ENCODE measurements at regions not wholly inside any gene's neighbourhood (a gene's known extent, or its start where the extent isn't known, plus 50 kb on each side); places are given as distances from the start of the nearest gene placed in this dataset.

DNA sequence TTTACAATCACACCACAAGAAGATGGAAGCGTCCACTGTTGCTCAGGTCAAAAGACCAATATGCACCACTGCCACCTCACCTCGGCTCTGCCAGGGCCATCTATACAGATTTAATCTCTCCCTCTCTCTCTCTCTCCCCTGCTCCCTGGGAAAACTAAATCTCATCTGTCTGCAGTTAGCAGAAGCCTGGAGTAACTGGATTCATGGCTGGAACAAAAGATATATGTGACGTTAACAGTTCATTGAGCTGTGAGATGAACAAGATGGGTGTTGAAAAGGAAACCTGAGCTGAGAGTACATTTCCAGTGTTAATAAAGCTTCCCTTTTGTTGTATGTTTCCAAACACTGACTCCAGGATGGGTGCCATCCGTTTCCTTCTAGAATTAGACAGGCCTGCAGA lies 369.7 kb downstream of the CDK5RAP2 start:
- DNase-seq = peak; percentile 7

DNA sequence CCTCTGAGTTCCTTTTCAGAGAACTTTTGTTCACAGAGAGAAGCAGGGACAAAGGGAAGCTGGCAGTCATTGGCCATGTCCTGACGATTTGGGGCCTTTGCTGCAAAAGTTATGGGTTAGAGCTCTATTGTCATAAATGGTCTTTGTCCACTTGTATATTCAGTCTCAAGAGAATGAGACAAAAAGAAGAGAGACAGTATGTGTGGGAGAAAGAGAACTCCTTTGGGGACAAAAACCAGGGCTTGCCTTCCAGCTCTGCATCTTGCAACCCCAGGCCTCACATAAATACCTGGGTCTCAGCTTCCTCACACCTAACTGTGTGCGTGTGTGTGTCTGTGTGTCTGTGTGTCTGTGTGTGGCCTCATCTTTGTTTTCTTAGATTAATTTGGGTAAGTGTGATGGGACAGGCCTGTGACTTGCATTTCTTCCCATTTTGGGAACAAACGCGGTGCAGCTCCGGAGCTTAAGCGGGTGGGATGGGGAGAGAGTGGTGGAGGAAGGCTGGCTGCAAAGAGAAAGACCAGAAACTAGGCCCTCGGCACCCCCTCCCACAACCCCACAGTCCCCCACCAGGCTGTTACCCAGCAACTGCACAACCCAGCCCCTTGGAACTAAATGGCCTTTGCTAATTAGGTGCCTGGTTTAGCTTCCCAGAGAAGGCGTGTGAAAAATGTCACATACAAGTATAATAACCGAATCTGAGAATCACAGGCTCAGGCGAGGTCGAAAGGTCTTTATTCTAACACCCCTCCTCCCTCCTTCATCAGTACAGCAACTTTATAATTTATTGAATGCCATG lies 376.9 kb downstream of the CDK5RAP2 start:
- no peak for DNase-seq

GRCh38 chr9:120198027-120198426 lies 381.9 kb downstream of the CDK5RAP2 start:
- DNase-seq = no peak

- DNase-seq = peak; percentile 57
These were observed 382.4 kb downstream of the CDK5RAP2 start for GRCh38 chr9:120197605-120198004.

DNA sequence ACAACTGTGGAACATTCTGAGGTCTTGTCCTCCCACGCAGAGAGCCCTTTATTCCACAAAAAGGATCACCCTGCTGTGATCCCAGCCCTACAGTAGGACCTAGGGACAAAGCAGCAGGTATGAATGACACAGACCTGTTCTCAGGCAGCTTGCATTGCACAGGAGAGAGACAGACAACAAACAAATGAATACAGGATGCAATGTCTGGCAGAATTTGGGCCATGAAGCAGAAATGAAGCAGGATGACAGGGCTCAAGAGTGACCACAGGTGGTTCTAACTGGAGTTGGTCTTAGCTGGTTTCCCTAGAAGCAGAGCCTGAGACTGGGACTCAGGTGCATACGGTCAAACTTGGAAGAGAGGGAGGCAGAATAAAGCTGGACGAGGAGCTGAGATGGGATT lies 388.8 kb downstream of the CDK5RAP2 start:
- DNase-seq = no peak

GRCh38 chr9:120187758-120188157 lies 392.2 kb downstream of the CDK5RAP2 start:
- DNase-seq = no peak

DNA sequence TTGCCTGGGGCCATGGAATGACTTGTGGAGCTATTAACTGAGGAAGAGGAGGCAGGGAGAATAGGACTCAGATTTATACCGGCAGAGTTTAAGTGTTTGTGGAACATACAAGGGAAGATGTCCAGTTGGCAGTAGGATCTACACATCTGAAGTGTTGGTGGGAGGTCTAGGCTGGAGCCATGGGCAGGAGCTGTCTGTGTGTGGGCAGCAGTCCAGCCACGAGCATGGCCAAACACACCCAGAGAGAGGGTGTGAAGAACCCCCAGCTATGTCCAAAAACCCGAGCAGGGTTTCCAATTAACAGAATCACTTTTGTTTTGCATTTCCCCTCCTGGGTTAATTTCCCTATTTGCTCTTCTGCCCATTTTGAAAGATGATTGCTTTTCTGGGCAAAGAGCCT lies 393.7 kb downstream of the CDK5RAP2 start:
- DNase-seq = peak; percentile 14

DNA sequence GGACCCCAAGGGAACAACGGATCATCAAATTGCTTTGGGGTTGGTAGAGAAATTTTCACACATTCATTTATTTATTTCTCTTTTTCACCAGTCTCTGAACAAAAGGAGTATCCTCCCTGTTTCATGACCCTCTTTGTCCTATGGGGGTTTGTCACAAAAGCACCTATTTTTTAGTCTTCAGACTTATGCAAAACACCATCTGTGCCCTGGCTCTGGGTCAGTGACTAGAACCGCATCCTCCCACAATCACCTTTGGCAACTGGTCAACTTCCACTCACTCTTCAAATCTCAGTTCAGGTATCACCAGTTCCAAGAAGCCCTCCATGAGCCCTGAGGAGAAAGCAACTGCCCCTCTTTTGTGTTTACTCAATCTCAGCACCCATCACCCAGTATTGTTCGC lies 395.7 kb downstream of the CDK5RAP2 start:
- DNase-seq = no peak

DNA sequence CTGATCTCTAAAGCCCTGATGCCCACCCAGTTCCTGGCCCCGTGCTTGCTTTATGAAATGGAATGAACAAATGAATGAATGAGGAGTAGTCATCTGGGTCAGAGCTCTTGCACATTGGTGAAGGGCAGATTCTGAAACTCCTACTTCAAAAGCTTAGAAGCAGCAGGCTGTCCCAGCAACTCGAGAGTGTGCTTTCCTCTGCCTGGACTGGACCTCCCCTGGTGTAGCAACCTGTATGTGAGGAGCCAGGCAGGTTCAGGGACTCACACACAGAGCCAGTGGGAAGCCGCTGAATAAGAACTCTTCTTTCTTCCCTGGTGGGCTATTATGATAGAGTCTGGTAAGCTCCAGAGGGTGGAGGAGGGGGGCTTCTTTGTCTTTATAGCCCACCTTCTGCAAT lies 396.4 kb downstream of the CDK5RAP2 start:
- no peak for DNase-seq

GRCh38 chr9:120182011-120182410 lies 398.0 kb downstream of the CDK5RAP2 start:
- no peak for DNase-seq

GRCh38 chr9:120177121-120177520 lies 402.8 kb downstream of the CDK5RAP2 start:
- DNase-seq = no peak

DNA sequence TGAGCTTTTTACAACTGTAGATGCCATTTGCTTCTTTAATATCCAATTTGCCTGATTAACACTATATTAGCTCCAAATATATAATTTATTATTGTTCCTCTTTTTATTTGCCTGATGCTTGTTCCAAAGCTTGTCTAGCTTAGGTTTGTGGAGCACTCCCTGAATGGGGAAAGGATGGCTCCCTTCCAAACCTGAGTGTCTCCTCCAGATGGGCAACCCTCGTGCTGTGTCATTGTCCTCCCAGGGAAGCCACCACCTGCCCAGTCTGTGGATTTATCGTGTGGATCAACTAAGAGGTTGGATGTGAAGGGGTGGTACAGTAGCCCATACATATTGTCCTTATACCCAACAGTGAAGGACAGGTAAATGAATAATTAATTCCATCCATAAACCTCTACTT lies 404.9 kb downstream of the CDK5RAP2 start:
- DNase-seq = peak; percentile 60

GRCh38 chr9:120161776-120162175 lies 418.2 kb downstream of the CDK5RAP2 start:
- DNase-seq = no peak

DNA sequence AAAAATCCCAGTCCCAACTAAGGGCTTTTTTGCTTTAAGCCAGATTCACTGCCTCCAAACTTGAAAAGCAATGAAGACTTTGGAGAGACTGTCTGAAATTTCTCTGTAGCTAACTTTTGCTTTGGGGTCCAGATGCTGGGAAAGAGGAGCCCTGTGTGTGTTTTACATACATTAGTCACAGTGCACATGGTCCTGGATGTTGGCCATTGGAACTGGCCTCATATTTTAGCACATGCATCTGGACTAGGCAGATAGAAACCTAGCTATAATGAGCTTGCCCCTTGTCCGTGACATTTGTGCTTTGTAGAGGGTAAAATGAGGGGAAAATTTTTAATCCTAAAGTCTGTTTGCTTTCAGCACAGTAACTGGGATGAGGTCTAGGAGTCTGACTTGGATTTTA lies 421.7 kb downstream of the CDK5RAP2 start:
- DNase-seq = no peak

DNA sequence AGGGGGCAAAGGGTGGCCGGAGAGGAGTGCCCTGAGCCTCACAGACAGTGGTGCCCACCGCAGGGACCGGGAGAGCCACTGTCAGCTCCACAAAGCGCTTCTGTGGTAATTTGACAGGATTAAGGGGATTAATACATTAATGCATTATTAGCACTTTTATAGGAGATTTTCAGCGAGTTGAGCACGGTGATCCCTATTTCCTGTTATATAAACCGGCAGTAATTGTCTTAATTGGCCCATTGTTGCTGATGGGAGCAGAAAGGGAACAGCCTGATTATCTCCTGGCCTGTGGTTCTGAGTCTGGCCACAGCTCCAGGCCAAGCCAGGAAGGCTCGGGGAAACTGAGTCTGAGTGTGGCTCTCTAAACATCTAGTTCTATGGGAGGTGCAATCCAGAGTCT lies 423.6 kb downstream of the CDK5RAP2 start:
- DNase-seq = no peak

DNA sequence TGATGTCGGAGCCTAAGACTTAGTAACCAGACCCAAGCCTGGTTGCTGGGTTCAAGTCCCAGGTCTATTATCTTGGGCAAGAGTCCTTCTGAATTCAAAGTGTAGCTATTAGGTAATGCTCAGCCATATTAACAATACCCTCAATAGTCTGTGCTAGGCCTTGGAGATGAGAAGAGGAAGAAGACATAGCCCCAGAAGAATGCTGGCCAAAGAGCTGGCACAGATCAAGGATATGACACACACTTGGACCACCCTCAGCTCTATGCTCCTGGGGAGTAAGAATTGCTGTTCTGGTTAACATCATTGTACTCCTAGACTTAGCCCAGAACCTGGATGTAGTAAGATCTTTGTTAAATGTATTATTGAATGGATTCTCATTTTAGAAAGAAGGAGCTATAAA lies 426.7 kb downstream of the CDK5RAP2 start:
- DNase-seq = no peak

GRCh38 chr9:120152295-120152694 lies 427.7 kb downstream of the CDK5RAP2 start:
- DNase-seq = peak; percentile 98

DNA sequence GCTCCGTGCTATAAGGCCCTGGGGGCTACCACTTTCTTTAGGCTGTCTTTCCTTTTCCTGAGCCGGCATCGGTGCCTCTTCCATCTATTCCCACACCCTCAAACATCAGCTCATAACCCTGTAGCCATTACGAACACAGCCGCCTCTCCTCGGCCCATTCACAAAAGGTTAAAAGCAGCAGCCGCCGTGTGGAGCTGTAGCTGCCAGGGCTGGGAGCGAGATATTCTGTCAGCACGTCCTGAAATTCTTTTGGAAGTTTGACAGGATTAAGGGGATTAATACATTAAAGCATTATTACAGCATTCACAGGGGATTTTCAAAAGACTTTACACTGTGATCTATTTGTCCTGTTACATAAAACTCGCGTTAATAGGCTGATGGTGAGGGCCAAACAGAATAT lies 428.2 kb downstream of the CDK5RAP2 start:
- peak; percentile 63 for DNase-seq

DNA sequence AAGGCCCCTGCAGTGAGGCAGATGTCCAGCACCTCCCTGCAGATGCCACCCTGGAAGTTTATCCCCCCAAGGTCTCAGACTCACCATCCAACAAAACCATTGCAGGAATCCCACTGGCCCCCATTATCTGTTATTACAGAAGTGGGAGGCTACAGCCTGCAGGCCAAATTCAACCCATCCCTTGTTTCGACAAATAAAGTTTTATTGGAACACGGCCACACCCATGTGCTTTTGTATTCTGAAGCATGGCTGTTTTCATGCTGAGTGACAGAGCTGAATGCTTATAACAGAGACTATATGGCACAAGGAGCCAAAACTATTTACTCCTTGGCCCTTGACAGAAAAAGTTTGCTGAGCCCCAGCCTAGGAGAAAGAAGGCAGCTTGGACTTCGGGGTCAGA lies 428.8 kb downstream of the CDK5RAP2 start:
- no peak for DNase-seq

DNA sequence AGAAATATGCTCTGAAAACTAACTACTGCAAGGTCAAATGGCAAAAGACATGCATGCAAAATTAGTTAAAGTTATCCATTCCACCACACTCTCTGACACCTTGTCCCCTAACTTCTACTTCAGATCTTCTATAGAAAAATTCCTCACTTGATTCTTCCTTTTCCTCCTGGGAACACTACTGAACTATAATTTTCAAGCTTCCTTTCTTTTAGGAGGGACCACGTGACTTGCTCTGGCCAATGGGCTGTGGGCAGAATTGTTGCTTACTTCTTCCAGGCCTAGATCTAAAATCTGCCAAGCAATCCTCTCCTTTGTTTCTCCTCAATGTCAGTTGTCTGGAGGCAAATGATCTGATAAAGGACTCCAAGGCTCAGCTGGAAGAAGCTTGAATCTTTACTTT lies 441.0 kb downstream of the CDK5RAP2 start:
- DNase-seq = no peak

DNA sequence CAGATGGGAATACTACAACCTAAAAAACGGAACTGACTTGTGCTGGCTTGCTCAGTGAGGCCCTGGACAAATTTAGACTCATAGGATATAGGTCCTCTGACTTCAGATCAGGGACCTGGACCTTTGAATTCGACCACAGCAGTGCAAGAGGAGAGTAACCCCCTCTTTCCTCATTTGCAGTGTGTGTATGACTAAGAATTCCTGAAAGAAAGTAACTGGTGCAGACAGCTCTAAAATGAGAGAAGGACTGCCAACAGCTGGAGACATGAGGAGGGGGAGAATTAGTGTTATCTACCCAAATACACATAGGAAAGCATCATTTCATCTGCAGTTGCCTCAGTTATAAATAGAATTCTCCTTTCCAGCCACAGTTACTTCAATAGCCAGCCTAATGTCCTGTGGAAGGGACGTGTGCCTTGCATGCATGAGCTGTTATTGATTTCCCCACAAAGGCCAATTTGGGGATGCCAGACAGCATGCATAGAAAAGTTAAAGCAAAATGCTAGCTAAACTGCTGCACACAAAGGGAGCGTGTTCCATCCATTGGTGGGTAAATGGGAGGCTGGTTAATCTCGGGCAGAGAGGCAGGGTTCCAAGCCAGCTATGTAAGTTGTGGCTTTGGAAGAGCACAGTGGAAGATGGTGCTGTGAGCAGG lies 442.7 kb downstream of the CDK5RAP2 start:
- no peak for DNase-seq

DNA sequence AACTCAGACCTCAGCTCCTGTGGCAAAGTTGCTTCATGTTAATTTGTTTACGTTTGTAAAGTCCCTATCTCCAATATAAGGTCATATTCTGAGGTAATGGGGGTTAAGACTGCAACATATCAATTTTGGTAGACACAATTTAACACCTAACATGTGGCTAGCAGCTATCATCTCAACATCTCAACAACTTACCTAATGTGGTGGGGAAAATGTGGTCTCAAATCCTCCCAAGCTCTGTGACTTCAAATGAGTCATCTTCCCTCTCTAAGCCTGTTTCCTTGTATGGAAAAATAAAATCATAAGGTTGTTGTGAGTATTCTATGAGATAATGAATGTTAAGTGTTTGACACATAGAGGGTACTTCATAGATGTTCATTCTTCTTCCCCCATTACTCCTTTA lies 443.3 kb downstream of the CDK5RAP2 start:
- no peak for DNase-seq

DNA sequence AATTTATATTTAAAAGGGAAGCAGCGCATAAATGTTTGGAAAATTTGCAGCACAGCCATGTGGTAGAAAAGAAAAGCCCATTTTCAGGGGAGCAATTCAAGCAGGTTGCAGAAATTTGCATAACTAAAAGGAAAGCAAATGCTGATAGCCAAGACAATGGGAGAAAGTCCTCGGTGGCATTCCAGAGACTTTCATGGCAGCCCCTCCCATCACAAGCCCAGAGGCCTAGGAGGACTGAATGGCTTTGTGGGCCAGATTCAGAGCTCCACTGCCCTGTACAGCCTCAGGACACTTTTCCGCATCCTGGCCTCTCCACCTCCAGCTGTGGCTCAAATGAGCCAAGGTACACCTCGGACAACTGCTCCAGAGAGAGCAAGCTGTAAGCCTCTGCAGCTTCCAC lies 462.9 kb downstream of the CDK5RAP2 start:
- no peak for DNase-seq

GRCh38 chr9:120110520-120110919 lies 469.4 kb downstream of the CDK5RAP2 start:
- peak; percentile 49 for DNase-seq

DNA sequence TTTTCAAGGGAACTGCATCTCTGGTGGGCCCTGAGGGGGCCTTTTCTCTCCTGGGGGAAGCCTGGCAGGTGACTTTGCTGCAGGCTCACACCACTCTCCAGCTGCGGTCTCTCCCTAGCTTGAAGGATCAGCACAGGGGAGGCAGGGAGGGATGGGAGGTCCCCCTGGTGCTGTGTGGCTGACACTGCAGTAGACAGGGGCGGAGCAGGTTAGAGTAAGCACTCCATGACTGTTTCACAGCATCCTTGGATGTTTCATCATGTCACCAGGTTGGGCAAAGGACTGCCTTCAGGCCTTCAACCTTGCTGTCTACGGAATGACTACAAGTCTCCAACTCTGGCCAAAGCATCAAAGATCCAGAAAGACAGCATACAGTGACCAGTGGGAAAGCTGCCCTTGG lies 470.7 kb downstream of the CDK5RAP2 start:
- DNase-seq = peak; percentile 23
